ENCODE measurements at regions not wholly inside any gene's neighbourhood (a gene's known extent, or its start where the extent isn't known, plus 50 kb on each side); places are given as distances from the start of the nearest gene placed in this dataset.

GRCh38 chr13:107241381-107241780 is 673.4 kb upstream of the ARGLU1 start:
- CTCF ChIA-PET (ENCODE audit: low intra/inter-chr PET ratio), result no interaction called here
- Histone ChIP-seq H3K4me1 (replicated peaks in 1 of 2; ENCODE audit: control insufficient read depth in 2 of 2, insufficient read depth in 2 of 2, low read length in 2 of 2) (no peaks in the 10 kb centered on the region), H3K9me3 (replicated peaks; ENCODE audit: control insufficient read depth, insufficient read depth, low read depth, low read length) (no peaks in the 10 kb centered on the region), H3K9ac (ENCODE audit: insufficient read depth in 1 of 2, low read depth in 2 of 2, low read length in 2 of 2) (no peak overlapping the region), H3K36me3 (ENCODE audit: control insufficient read depth, insufficient read depth, low read length) (no peaks in the 10 kb centered on the region), H3K4me3 (no peak overlapping the region), H3K27me3 (ENCODE audit: control insufficient read depth in 2 of 2, insufficient read depth in 2 of 2, low read length in 2 of 2) (no peaks in the 10 kb centered on the region), H3K27ac (ENCODE audit: extremely low read depth, low read depth, low read length) (no peak overlapping the region), H3K79me2 (ENCODE audit: control insufficient read depth, insufficient read depth, low read length) (no peaks in the 10 kb centered on the region), H3K4me2 (ENCODE audit: insufficient read depth, low read length) (no peak overlapping the region), H3K9me1 (ENCODE audit: control insufficient read depth, insufficient read depth, low read length) (no peaks in the 10 kb centered on the region), H2AFZ (ENCODE audit: low read depth, low read length) (no peak overlapping the region), H4K20me1 (replicated peaks; ENCODE audit: control insufficient read depth, insufficient read depth, low read length) (no peaks in the 10 kb centered on the region)
- DNase-seq (ENCODE audit: extremely low read depth in 1 of 4, low spot score in 3 of 4), result no peak
- TF ChIP-seq SRSF1 (IDR thresholded peaks at IDR 0.05; ENCODE audit: low read depth, low read length), result no peak
- TF ChIP-seq IRF9 (tag; IDR thresholded peaks at IDR 0.05), result no peak
- no peak for TF ChIP-seq ZNF717 (CRISPR knock-in tag; IDR thresholded peaks at IDR 0.05)
- no peak for TF ChIP-seq CHD2 (IDR thresholded peaks at IDR 0.05; ENCODE audit: low read depth, low read length)
- intact Hi-C loops (cut with micrococcal nuclease), result no loop called here
- no TSS peak for BruUV-seq (replicated peaks)
- ATAC-seq, result no peak
- 1% methylated on average over 7 of the region's 7 CpGs for WGBS (ENCODE audit: insufficient coverage, low coverage, missing lambda C conversion rate)
- in situ Hi-C loops (cut with MboI), result no loop called here
- POLR2A ChIA-PET, result no interaction called here
- no peak for FAIRE-seq

GRCh38 chr13:107239213-107239612 is 671.3 kb upstream of the ARGLU1 start:
- DNase-seq (ENCODE audit: extremely low read depth in 1 of 4, low spot score in 3 of 4) (no peak), ATAC-seq (no peak), FAIRE-seq (no peak)
- BruUV-seq (replicated peaks), result no TSS peak
- WGBS (ENCODE audit: insufficient coverage, low coverage, missing lambda C conversion rate), result 4% methylated on average over 4 of the region's 8 CpGs
- in situ Hi-C loops (cut with MboI) (no loop called here), intact Hi-C loops (cut with micrococcal nuclease) (no loop called here)
- Histone ChIP-seq H3K36me3 (ENCODE audit: control insufficient read depth, insufficient read depth, low read length) (no peaks in the 10 kb centered on the region), H3K27ac (ENCODE audit: extremely low read depth, low read depth, low read length) (no peak overlapping the region), H3K4me3 (no peak overlapping the region), H3K27me3 (ENCODE audit: control insufficient read depth in 2 of 2, insufficient read depth in 2 of 2, low read length in 2 of 2) (no peaks in the 10 kb centered on the region), H3K9me3 (replicated peaks; ENCODE audit: control insufficient read depth, insufficient read depth, low read depth, low read length) (no peaks in the 10 kb centered on the region), H2AFZ (ENCODE audit: low read depth, low read length) (no peak overlapping the region), H3K4me2 (ENCODE audit: insufficient read depth, low read length) (no peak overlapping the region), H3K9me1 (ENCODE audit: control insufficient read depth, insufficient read depth, low read length) (no peaks in the 10 kb centered on the region), H4K20me1 (replicated peaks; ENCODE audit: control insufficient read depth, insufficient read depth, low read length) (no peaks in the 10 kb centered on the region), H3K4me1 (replicated peaks in 1 of 2; ENCODE audit: control insufficient read depth in 2 of 2, insufficient read depth in 2 of 2, low read length in 2 of 2) (no peaks in the 10 kb centered on the region), H3K79me2 (ENCODE audit: control insufficient read depth, insufficient read depth, low read length) (no peaks in the 10 kb centered on the region), H3K9ac (ENCODE audit: insufficient read depth in 1 of 2, low read depth in 2 of 2, low read length in 2 of 2) (no peak overlapping the region)
- ChIA-PET POLR2A (no interaction called here), CTCF (ENCODE audit: low intra/inter-chr PET ratio) (no interaction called here)
- TF ChIP-seq RFX5 (IDR thresholded peaks at IDR 0.05; ENCODE audit: low read depth, low read length), result no peak
- no peak for TF ChIP-seq SNAPC5 (CRISPR knock-in tag; IDR thresholded peaks at IDR 0.05)

All from K562 (cell line).